Cardiac muscle cell (in vitro differentiated cells and primary cell): ENCODE measurements at regions not wholly inside any gene's neighbourhood (a gene's known extent, or its start where the extent isn't known, plus 50 kb on each side); places are given as distances from the start of the nearest gene placed in this dataset.

Source experiments
- DNase-seq, 2 donors: peaks; one replicate each; pipeline versions ENCODE4 v3.0.0 to v3.0.0-alpha.2; 2010 to 2017; ENCODE audit warnings: low read depth in 1 of 2, low spot score in 1 of 2
- H3K27ac ChIP-seq: fragments of 200-600 bp; sonication (generic); 2 replicates; pipeline ENCODE4 v1.5.1; 2016
- H3K27me3 ChIP-seq: fragments of 200-600 bp; sonication (generic); 2 replicates; pipeline ENCODE4 v1.6.0; 2016; ENCODE audit warnings: control low read depth
- H3K36me3 ChIP-seq: fragments of 200-600 bp; sonication (generic); 2 replicates; pipeline ENCODE4 v1.5.1; 2016; ENCODE audit warnings: control low read depth
- H3K4me1 ChIP-seq: fragments of 200-600 bp; sonication (generic); 2 replicates; pipeline ENCODE4 v1.8.1; 2017; ENCODE audit warnings: low read depth, mild to moderate bottlenecking, mixed run types
- H3K4me3 ChIP-seq: fragments of 200-600 bp; sonication (generic); 2 replicates; pipeline ENCODE4 v1.5.1; 2016; ENCODE audit warnings: mild to moderate bottlenecking
- H3K9me3 ChIP-seq: fragments of 200-600 bp; sonication (generic); 2 replicates; pipeline ENCODE4 v1.5.1; 2017; ENCODE audit warnings: low read depth, mild to moderate bottlenecking, control low read depth
- TF ChIP-seq, protein P1 (sequence below): IDR thresholded peaks from 2 replicates; pipeline ENCODE4 v1.5.1; 2012; ENCODE audit warnings: low read depth, mild to moderate bottlenecking, low read length

DNA sequence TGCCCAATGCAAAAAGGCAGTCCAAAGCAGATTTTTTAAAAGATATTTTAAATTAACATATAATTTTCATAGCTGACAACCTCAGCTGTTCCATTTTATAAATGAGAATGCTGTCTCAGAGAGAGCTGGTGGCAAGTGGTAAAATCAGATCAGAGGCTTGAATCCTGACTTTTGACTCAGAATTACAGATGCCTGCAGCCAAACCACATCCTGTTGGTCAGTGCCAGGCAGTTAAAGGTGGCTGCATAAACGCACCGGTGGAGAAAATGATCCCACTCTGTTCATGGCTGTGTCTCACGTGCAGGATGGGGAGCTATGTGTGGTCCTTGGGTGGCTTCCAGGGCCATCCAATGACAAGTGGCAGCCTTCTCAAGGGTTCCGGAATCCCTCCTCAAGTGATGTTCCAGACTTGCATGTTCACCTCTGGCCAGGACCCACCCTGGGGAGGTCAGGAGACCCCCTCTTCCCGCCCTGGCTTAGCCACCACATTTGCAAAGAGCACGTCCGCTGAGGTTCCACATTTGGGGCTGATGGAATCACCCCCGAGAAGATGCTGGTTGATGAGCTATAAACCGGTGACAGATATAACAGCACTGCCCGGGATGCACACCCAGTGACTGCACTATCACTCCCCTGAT, 155.5 kb downstream of the SHANK2 start:
- no peak overlapping the region for H3K27ac ChIP-seq
- no peak for DNase-seq
- H3K4me3 ChIP-seq = no peak overlapping the region
- H3K4me1 ChIP-seq = no peaks in the 10 kb centered on the region
- no peaks in the 10 kb centered on the region for H3K9me3 ChIP-seq
- H3K27me3 ChIP-seq = no peaks in the 10 kb centered on the region
- no peaks in the 10 kb centered on the region for H3K36me3 ChIP-seq
- TF ChIP-seq, protein P1, sequence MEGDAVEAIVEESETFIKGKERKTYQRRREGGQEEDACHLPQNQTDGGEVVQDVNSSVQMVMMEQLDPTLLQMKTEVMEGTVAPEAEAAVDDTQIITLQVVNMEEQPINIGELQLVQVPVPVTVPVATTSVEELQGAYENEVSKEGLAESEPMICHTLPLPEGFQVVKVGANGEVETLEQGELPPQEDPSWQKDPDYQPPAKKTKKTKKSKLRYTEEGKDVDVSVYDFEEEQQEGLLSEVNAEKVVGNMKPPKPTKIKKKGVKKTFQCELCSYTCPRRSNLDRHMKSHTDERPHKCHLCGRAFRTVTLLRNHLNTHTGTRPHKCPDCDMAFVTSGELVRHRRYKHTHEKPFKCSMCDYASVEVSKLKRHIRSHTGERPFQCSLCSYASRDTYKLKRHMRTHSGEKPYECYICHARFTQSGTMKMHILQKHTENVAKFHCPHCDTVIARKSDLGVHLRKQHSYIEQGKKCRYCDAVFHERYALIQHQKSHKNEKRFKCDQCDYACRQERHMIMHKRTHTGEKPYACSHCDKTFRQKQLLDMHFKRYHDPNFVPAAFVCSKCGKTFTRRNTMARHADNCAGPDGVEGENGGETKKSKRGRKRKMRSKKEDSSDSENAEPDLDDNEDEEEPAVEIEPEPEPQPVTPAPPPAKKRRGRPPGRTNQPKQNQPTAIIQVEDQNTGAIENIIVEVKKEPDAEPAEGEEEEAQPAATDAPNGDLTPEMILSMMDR = no peak

DNA sequence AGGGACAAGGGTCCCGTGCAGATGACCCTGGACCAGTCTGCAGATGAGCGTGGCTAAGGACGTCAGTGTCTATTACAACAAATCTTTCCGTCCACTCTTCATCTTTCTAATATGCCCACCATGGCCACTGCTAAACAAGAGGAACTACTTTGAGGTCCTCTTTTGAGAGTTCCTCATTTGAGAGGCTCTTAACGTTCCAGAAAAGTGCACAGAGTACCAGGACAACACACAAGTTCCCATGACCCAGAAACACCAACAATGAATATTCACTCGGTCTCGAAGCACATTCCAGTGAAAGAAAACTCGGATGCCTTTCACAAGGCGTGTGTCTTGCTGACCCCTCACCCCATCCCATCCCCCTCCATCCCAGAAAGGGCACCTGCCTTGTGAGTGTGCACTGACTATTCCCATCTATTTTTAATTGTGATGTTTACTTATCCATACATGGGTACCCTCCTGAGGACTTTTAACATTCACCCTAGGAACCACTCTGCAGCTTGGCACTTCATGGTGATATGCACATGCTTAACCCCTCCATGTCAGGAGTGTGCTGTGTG, 157.0 kb downstream of the SHANK2 start:
- DNase-seq = no peak
- no peak overlapping the region for H3K4me3 ChIP-seq
- no peaks in the 10 kb centered on the region for H3K27me3 ChIP-seq
- no peak overlapping the region for H3K27ac ChIP-seq
- H3K36me3 ChIP-seq = no peaks in the 10 kb centered on the region
- TF ChIP-seq, protein P1 = no peak
- no peaks in the 10 kb centered on the region for H3K4me1 ChIP-seq
- H3K9me3 ChIP-seq = no peaks in the 10 kb centered on the region

DNA sequence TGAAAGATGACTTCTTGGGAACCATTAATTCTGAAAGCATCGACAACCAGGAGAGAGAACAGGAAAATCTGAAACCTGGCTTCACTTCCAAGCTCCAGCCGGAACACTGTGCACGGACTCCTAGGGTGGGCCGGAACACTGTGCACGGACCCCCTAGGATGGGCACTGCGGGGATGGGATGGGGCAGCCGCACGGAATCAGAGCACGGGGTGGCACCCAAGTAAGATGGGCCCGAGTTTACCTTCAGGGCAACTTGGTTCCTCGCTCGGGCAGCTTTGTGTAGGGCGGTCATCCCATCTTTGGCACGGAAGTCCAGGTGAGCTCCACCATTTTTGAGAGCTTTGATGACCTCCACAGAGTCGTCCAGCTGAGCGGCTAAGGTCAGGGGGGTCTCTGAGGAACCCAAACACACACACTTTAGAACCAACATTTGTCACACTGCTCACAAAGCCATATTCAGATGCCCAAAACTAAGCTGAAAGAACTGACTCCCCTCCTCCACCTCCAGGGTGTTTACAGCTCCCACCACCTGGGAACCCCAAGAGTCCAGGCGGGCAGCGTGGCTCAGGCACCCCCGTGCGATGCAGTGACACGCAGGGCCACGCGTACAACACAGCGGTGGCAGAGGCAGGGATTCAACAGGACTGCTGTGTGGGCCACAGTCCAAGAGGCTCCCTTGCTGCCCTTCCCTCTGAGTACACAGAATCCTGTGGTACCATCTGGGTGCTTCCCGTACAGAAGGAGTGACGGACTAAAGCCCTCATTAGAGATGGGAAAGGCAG, 157.9 kb downstream of the SHANK2 start:
- no peaks in the 10 kb centered on the region for H3K36me3 ChIP-seq
- TF ChIP-seq, protein P1 = no peak
- DNase-seq = no peak
- H3K27me3 ChIP-seq = no peaks in the 10 kb centered on the region
- no peaks in the 10 kb centered on the region for H3K4me1 ChIP-seq
- no peak overlapping the region for H3K27ac ChIP-seq
- no peak overlapping the region for H3K4me3 ChIP-seq
- no peaks in the 10 kb centered on the region for H3K9me3 ChIP-seq

DNA sequence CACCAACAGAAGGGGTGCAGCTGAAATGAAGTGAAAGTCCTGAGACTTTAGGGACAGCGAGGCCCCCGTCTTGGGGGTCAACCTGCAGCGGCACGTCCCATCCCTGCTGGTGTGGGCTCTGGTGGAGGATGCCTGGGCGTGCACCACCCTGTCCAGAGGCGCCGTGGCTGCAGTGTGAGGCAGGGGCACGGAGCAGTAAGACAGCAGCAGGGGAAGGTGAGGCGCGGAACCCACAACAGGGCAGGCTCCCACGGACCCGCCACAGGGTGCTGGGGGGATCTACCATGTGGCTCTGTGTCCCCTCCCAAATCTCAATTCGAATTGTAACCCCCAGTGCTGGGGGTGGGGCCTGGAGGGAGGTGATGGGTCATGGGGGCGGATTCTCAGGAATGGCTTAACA, 158.6 kb downstream of the SHANK2 start:
- Histone ChIP-seq H3K27me3 (no peaks in the 10 kb centered on the region), H3K4me1 (no peaks in the 10 kb centered on the region), H3K36me3 (no peaks in the 10 kb centered on the region), H3K27ac (no peak overlapping the region), H3K9me3 (no peaks in the 10 kb centered on the region), H3K4me3 (no peak overlapping the region)
- no peak for DNase-seq
- TF ChIP-seq, protein P1 = no peak

DNA sequence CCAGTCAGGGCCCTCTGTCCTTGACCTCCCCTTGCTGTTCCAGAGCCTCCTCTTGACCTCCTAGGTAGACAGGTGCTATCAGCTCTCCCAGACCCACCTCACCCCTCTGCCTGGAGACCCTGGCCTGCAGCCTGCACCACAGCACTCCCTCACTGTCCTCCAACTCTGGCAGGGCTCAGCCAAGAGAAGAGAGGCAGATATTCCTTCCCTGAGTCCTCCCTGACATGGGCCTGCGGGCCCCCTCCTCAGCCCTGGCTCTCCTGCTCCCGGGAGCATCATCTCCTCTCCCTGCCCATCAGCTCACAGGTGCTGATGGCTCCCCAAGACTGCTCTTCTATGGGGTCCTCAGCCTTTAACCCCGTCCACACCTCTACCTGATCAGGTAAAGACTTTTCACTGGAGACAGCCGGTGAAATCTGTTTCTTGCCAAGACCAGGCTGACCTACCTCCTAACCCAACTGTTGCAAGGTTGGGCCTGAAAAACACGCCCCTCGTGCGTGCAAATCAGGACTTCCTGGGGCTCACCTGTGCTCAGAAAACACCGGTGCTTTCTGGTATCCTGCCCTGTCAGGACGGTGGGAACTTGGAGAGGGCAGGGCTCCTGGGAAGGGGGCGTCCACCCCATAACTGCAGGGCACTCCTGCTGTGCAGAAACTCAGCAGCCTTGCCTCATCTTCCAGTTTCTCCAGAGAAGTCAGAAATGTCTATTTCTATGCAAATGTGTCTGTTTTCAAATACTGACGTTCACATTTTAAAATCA, 160.7 kb downstream of the SHANK2 start:
- Histone ChIP-seq H3K36me3 (no peaks in the 10 kb centered on the region), H3K27ac (no peak overlapping the region), H3K4me3 (no peak overlapping the region), H3K9me3 (no peaks in the 10 kb centered on the region), H3K4me1 (no peaks in the 10 kb centered on the region), H3K27me3 (no peaks in the 10 kb centered on the region)
- DNase-seq = no peak
- TF ChIP-seq, protein P1 = no peak
